ENCODE measurements at regions not wholly inside any gene's neighbourhood (a gene's known extent, or its start where the extent isn't known, plus 50 kb on each side); places are given as distances from the start of the nearest gene placed in this dataset.

DNA sequence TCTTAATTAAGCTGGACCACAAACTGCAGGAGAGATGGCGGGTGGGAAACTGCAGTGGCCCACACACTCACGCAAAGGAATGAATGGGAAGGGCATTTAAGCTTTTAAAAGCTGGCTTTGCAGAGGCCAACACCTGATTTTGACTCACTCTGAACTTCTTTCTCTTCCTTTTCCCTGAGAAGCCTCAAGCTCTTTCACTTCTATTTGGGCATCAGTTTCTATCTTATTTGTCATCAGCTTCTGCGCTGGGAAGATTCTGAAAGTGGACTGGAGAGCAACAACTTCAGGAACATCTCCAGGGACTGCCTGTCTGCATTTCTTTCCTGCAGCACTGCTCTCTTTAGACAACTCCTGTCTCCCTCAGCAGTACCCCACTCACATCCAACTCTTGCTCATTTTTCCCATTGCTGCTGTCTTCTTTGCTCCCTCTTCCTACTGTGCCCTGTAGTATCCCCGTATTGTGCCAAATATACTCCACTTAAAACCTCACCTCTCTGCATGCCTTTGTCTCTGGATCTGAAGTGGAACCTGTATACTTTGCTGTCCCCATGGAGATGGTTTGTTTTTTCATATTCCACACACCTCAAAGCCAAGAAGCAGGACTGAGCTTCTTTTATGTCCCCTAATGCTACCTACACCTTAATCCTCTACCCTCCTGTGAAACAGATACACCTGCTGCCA lies 143.3 kb upstream of the JUN start:
- DNase-seq: no peak
- Histone ChIP-seq H3K27me3 (replicated peaks in 1 of 7) (no peaks in the 10 kb centered on the region), H3K27ac (no peak overlapping the region), H3K36me3 (no peaks in the 10 kb centered on the region), H3K4me3 (no peak overlapping the region), H3K4me1 (peaks cover 0 to 14% (median 6%) of the 10 kb centered on the region in 6 donors), H3K9me3 (no peaks in the 10 kb centered on the region)
- no peak for TF ChIP-seq POLR2A (IDR thresholded peaks at IDR 0.05)
- TF ChIP-seq POLR2AphosphoS5 (IDR thresholded peaks at IDR 0.05): no peak
- TF ChIP-seq, protein P1, sequence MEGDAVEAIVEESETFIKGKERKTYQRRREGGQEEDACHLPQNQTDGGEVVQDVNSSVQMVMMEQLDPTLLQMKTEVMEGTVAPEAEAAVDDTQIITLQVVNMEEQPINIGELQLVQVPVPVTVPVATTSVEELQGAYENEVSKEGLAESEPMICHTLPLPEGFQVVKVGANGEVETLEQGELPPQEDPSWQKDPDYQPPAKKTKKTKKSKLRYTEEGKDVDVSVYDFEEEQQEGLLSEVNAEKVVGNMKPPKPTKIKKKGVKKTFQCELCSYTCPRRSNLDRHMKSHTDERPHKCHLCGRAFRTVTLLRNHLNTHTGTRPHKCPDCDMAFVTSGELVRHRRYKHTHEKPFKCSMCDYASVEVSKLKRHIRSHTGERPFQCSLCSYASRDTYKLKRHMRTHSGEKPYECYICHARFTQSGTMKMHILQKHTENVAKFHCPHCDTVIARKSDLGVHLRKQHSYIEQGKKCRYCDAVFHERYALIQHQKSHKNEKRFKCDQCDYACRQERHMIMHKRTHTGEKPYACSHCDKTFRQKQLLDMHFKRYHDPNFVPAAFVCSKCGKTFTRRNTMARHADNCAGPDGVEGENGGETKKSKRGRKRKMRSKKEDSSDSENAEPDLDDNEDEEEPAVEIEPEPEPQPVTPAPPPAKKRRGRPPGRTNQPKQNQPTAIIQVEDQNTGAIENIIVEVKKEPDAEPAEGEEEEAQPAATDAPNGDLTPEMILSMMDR (IDR thresholded peaks at IDR 0.05 in 8 of 11, conservative IDR thresholded peaks at IDR 0.05 in 3 of 11): no peak
- WGBS, 5 donors: 74 to 89% (median 81%) methylated on average over 4 of the region's 4 CpGs
- intact Hi-C loops (cut with DNase I; ENCODE audit: low total_unique reads): no loop called here

DNA sequence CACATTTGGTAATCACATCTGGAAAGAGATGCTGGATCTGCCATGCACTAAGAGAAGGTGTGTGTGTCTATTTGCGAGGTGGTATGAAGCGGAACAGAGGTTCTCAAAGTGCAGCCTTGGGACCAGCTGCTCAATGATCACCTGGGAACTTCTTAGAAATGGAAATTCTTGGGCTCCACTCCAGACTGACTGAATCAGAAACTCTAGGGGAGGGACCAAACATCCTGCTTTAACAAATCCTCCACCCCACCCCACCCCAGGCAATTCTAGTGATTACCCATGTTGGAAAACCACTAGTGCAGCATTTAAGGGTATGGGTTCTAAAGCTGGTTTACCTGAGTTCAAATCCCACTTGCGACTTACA lies 143.9 kb upstream of the JUN start:
- intact Hi-C loops (cut with DNase I; ENCODE audit: low total_unique reads): no loop called here
- TF ChIP-seq POLR2AphosphoS5 (IDR thresholded peaks at IDR 0.05) (no peak), POLR2A (IDR thresholded peaks at IDR 0.05) (no peak)
- TF ChIP-seq, protein P1 (IDR thresholded peaks at IDR 0.05 in 8 of 11, conservative IDR thresholded peaks at IDR 0.05 in 3 of 11): no peak
- WGBS, 5 donors: 93 to 100% (median 96%) methylated on average over 3 of the region's 3 CpGs
- Histone ChIP-seq H3K36me3 (no peaks in the 10 kb centered on the region), H3K4me1 (peaks cover 0 to 12% (median 1%) of the 10 kb centered on the region in 6 donors), H3K27ac (no peak overlapping the region), H3K27me3 (replicated peaks in 1 of 7) (no peaks in the 10 kb centered on the region), H3K4me3 (no peak overlapping the region), H3K9me3 (no peaks in the 10 kb centered on the region)
- no peak for DNase-seq

DNA sequence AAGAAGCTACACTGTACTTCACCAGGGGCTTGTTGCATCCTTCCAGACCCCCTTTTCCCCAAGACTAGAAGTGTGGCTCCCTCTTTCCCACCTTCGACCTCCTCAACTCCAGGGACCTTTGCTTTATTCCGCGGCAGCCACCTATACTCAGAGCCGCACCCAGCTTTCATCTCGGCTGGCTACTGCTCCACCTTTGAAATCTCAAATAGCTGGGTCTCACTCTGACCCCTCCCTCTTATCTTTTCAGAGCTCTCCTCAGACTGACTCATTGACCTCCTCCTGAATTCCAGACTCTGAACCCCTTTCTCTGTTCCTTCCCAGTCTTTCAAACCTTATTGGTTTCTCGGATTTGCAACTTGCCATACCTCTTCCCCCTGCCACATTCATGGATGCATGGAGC lies 144.7 kb upstream of the JUN start:
- Histone ChIP-seq H3K27me3 (replicated peaks in 1 of 7) (no peaks in the 10 kb centered on the region), H3K4me1 (peaks cover 0 to 18% (median 4%) of the 10 kb centered on the region in 6 donors), H3K9me3 (no peaks in the 10 kb centered on the region), H3K27ac (no peak overlapping the region), H3K36me3 (no peaks in the 10 kb centered on the region), H3K4me3 (no peak overlapping the region)
- intact Hi-C loops (cut with DNase I; ENCODE audit: low total_unique reads): no loop called here
- TF ChIP-seq POLR2AphosphoS5 (IDR thresholded peaks at IDR 0.05): no peak
- TF ChIP-seq, protein P1 (IDR thresholded peaks at IDR 0.05 in 8 of 11, conservative IDR thresholded peaks at IDR 0.05 in 3 of 11): no peak
- TF ChIP-seq POLR2A (IDR thresholded peaks at IDR 0.05): no peak
- DNase-seq: no peak
- 90 to 96% (median 94%) methylated on average over 6 of the region's 6 CpGs for WGBS, 5 donors

DNA sequence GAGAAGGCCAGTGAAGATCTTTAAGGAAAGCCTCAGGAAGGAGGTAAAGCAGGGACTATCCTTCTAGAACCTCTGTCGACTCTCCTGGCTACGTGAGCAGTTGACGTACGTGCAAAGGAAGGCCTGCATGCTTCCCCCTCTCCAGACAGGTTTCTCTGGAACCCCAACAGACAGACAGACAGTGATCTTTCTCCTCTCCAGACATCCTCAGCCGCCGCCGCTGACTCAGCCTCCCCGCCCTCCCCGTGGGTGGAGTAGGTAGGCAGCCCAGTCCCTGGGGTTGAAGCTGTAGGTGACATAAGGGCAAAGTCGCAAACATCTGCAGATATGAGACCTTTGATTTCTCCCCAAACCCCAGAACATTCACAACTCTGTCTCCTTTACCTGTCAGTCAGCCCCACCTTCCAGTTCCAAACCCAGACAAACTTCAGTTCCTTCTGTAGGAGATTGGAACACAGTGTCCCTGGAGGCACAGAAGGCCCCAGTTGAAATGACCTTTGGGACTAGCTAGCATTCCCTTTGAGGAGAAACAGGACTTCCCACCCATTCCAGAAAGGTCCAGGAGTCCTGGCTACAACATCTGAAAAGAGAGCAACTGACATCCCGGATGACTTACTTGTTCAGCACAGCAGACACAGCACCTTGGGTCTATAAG lies 146.0 kb upstream of the JUN start:
- Histone ChIP-seq H3K36me3 (no peaks in the 10 kb centered on the region), H3K27me3 (replicated peaks in 1 of 7) (no peaks in the 10 kb centered on the region), H3K27ac (no peak overlapping the region), H3K4me1 (peaks cover 0 to 19% (median 4%) of the 10 kb centered on the region in 6 donors), H3K9me3 (no peaks in the 10 kb centered on the region), H3K4me3 (no peak overlapping the region)
- DNase-seq: no peak
- intact Hi-C loops (cut with DNase I; ENCODE audit: low total_unique reads): no loop called here
- no peak for TF ChIP-seq POLR2A (IDR thresholded peaks at IDR 0.05)
- TF ChIP-seq, protein P1 (IDR thresholded peaks at IDR 0.05 in 8 of 11, conservative IDR thresholded peaks at IDR 0.05 in 3 of 11): no peak
- WGBS, 5 donors: 81 to 90% (median 88%) methylated on average over 11 of the region's 11 CpGs

All from spleen (tissue), 11 donors.